PFSK-1 (cell line): ENCODE measurements at regions not wholly inside any gene's neighbourhood (a gene's known extent, or its start where the extent isn't known, plus 50 kb on each side); places are given as distances from the start of the nearest gene placed in this dataset.

Source experiments
- FOXP2 ChIP-seq: optimal IDR thresholded peaks from 2 replicates; pipeline ENCODE3; 2011; ENCODE audit warnings: borderline replicate concordance, control low read depth, inconsistent platforms; ENCODE audit not compliant: insufficient read depth; ENCODE audit errors: extremely low read length, extremely low read depth
- POLR2AphosphoS5 ChIP-seq: IDR thresholded peaks from 2 replicates; pipeline ENCODE4 v1.6.1; 2012; ENCODE audit warnings: low read depth, mild to moderate bottlenecking, control low read depth, low read length, moderate library complexity
- REST ChIP-seq, 2 experiments: IDR thresholded peaks; 2 replicates each; pipeline versions ENCODE4 v1.6.1 to v1.8.0; 2011 to 2012; ENCODE audit warnings: low read depth in 2 of 2, low read length in 2 of 2, control low read depth in 1 of 2, inconsistent platforms in 1 of 2, mild to moderate bottlenecking in 1 of 2, moderate library complexity in 1 of 2; ENCODE audit not compliant: insufficient read depth in 1 of 2
- SIN3A ChIP-seq: IDR thresholded peaks from 2 replicates; pipeline ENCODE4 v1.6.1; 2012; ENCODE audit warnings: mild to moderate bottlenecking, low read length, moderate library complexity, borderline replicate concordance; ENCODE audit not compliant: insufficient read depth
- TAF1 ChIP-seq: IDR thresholded peaks from 2 replicates; pipeline ENCODE4 v1.6.1; 2012; ENCODE audit warnings: low read length, control low read depth, borderline replicate concordance; ENCODE audit not compliant: insufficient read depth

- no peak for TF ChIP-seq REST (IDR thresholded peaks at IDR 0.05; ENCODE audit: insufficient read depth in 1 of 2, low read depth in 2 of 2, low read length in 2 of 2)
- no peak for TF ChIP-seq POLR2AphosphoS5
- TF ChIP-seq TAF1 = no peak
- TF ChIP-seq SIN3A = no peak
- no peak for TF ChIP-seq FOXP2
Observed at GRCh38 chr13:47211106-47211505, 314.3 kb upstream of the HTR2A start.
